Thoracic aorta (tissue), 2 donors: ENCODE measurements at regions not wholly inside any gene's neighbourhood (a gene's known extent, or its start where the extent isn't known, plus 50 kb on each side); places are given as distances from the start of the nearest gene placed in this dataset.
"Not testable (repeated sequence)": the region's sequence is repeated elsewhere in the genome, so short reads cannot be mapped to it uniquely, and the experiment has no call there.

Experiments
- ATAC-seq: fragments of 150-250 bp; one replicate; pipeline ENCODE4 v1.8.0; 2017; ENCODE audit warnings: low read depth; ENCODE audit not compliant: insufficient number of reproducible peaks, low FRiP score
- DNase-seq: peaks from one replicate; pipeline ENCODE4 v3.0.0-alpha.2; 2020; ENCODE audit warnings: low spot score
- H3K27ac ChIP-seq, 2 donors: fragments of 200-600 bp; sonication (generic); 1 replicate in 1 of 2; 2 replicates in 1 of 2; pipeline ENCODE4 v1.5.1; 2016; ENCODE audit warnings: mild to moderate bottlenecking in 2 of 2, moderate library complexity in 2 of 2
- H3K27me3 ChIP-seq: fragments of 200-600 bp; sonication (generic); replicated peaks from 2 replicates; pipeline ENCODE4 v1.6.0; 2016; ENCODE audit warnings: mild to moderate bottlenecking; ENCODE audit not compliant: insufficient read depth
- H3K36me3 ChIP-seq: fragments of 200-600 bp; sonication (generic); one replicate; pipeline ENCODE4 v1.5.1; 2016
- H3K4me1 ChIP-seq, 2 donors: fragments of 200-600 bp; sonication (generic); 1 replicate in 1 of 2; 2 replicates in 1 of 2; pipeline versions ENCODE4 v1.5.1 to v1.6.0; 2016; ENCODE audit warnings: low read depth in 2 of 2, mild to moderate bottlenecking in 1 of 2; ENCODE audit not compliant: control insufficient read depth in 1 of 2
- H3K4me3 ChIP-seq: fragments of 200-600 bp; sonication (generic); 2 replicates; pipeline ENCODE4 v1.5.1; 2016; ENCODE audit warnings: mild to moderate bottlenecking
- H3K9me3 ChIP-seq: fragments of 200-600 bp; sonication (generic); 2 replicates; pipeline ENCODE4 v1.5.1; 2016
- TF ChIP-seq, protein P1 (sequence below): fragments of 200-600 bp; sonication (generic); IDR thresholded peaks from one replicate; pipeline ENCODE4 v1.5.1; 2019; ENCODE audit warnings: antibody characterized with exemption

DNA sequence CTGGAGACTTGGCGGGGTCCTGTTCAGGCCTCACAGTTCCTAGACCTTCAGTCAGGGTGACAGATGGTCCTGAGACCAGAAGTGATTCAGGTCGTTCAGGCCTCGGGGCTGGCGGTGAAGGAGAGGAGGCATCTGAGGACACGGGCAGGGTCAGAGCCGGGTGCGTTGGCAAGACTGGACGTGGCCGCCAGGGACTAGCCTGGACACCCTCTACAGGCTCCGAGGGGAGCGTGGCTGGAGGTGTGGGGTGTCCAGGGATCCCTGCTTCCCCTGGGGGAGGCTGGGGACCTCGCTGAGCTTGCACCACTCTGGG lies 64.0 kb upstream of the TARDBP start:
- DNase-seq = no peak
- no peaks in the 10 kb centered on the region for H3K27me3 ChIP-seq
- ATAC-seq = no peak
- peaks cover 0 to 11% of the 10 kb centered on the region in 2 donors for H3K4me1 ChIP-seq
- peaks cover under 1% of the 10 kb centered on the region for H3K9me3 ChIP-seq
- no peak overlapping the region for H3K4me3 ChIP-seq
- H3K36me3 ChIP-seq = no peaks in the 10 kb centered on the region
- TF ChIP-seq, protein P1, sequence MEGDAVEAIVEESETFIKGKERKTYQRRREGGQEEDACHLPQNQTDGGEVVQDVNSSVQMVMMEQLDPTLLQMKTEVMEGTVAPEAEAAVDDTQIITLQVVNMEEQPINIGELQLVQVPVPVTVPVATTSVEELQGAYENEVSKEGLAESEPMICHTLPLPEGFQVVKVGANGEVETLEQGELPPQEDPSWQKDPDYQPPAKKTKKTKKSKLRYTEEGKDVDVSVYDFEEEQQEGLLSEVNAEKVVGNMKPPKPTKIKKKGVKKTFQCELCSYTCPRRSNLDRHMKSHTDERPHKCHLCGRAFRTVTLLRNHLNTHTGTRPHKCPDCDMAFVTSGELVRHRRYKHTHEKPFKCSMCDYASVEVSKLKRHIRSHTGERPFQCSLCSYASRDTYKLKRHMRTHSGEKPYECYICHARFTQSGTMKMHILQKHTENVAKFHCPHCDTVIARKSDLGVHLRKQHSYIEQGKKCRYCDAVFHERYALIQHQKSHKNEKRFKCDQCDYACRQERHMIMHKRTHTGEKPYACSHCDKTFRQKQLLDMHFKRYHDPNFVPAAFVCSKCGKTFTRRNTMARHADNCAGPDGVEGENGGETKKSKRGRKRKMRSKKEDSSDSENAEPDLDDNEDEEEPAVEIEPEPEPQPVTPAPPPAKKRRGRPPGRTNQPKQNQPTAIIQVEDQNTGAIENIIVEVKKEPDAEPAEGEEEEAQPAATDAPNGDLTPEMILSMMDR = no peak
- no peak overlapping the region for H3K27ac ChIP-seq

DNA sequence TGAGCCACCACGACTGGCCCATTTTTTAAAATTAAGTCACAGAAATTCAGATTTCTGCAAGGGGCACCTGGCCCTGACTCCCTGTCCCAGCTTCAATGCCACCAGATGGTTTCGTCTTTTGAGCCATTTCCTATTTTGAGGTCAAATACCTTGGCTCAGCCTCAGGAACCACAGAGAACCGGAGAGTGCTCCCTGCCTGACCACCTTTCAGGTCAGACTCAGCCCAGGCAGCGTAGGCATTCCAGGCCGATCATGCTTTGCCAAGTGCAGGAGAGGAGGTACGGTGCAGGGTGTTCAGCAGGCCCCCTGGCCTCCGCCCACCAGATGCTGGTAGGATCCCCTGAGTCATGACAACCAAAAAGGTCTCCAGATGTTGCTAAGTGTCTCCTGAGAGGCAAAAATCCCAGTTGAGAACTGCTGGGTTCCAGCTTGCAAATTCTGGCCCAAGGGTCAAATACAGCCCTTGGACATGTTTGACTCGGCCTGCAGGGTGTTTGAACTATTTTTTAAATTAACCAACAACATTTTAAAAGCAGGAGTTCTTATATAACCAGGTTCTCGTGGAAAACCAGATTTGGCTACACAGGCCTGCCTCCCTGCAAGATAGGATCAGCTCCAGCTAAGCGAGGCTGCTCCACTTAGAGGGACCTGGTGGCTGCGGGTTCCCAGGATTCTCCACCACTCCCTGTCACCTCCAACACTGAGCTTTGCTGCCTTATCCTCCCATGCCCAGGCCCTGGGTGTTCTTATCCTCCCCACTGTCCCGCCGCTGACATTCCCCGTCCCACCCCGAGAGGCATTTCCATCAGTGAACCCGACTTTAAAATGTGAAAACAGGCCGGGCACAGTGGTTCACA lies 61.9 kb upstream of the TARDBP start:
- no peaks in the 10 kb centered on the region for H3K36me3 ChIP-seq
- no peak for ATAC-seq
- no peaks in the 10 kb centered on the region for H3K27me3 ChIP-seq
- no peak overlapping the region for H3K27ac ChIP-seq
- TF ChIP-seq, protein P1 = no peak
- DNase-seq = no peak
- H3K9me3 ChIP-seq = peaks cover 7% of the 10 kb centered on the region
- no peaks in the 10 kb centered on the region for H3K4me1 ChIP-seq
- H3K4me3 ChIP-seq = no peak overlapping the region

GRCh38 chr1:10951298-10951697 lies 61.2 kb upstream of the TARDBP start:
- ATAC-seq, H3K36me3 ChIP-seq, DNase-seq, H3K4me1 ChIP-seq, H3K9me3 ChIP-seq, H3K27ac ChIP-seq, H3K4me3 ChIP-seq, H3K27me3 ChIP-seq: not testable (repeated sequence)

- Histone ChIP-seq H3K27me3 (no peaks in the 10 kb centered on the region), H3K9me3 (peaks cover 7% of the 10 kb centered on the region), H3K27ac (no peak overlapping the region), H3K4me1 (no peaks in the 10 kb centered on the region), H3K36me3 (no peaks in the 10 kb centered on the region), H3K4me3 (no peak overlapping the region)
- TF ChIP-seq, protein P1 = no peak
- ATAC-seq (no peak), DNase-seq (no peak)
Measured at GRCh38 chr1:10951961-10952360, 60.5 kb upstream of the TARDBP start.

- ATAC-seq (no peak), DNase-seq (no peak)
- H3K4me3 ChIP-seq = no peak overlapping the region
- no peaks in the 10 kb centered on the region for H3K4me1 ChIP-seq
- H3K9me3 ChIP-seq = peaks cover 7% of the 10 kb centered on the region
- TF ChIP-seq, protein P1 = no peak
- H3K36me3 ChIP-seq = no peaks in the 10 kb centered on the region
- no peaks in the 10 kb centered on the region for H3K27me3 ChIP-seq
- no peak overlapping the region for H3K27ac ChIP-seq
Measured at GRCh38 chr1:10953505-10954193, 58.8 kb upstream of the TARDBP start.
